Omental fat pad (tissue), 3 donors: ENCODE measurements at regions not wholly inside any gene's neighbourhood (a gene's known extent, or its start where the extent isn't known, plus 50 kb on each side); places are given as distances from the start of the nearest gene placed in this dataset.

ENCODE experiments used
- ATAC-seq: fragments of 150-250 bp; one replicate; pipeline ENCODE4 v1.9.1; 2016; ENCODE audit warnings: mild to moderate bottlenecking, moderate library complexity; ENCODE audit not compliant: low FRiP score
- DNase-seq: peaks from one replicate; pipeline ENCODE4 v3.0.0-alpha.2; 2019; ENCODE audit warnings: low spot score
- TF ChIP-seq, protein P1 (sequence below), 3 donors: fragments of 450-650 bp; IDR thresholded peaks; one replicate each; pipeline ENCODE4 v1.5.1; 2016 to 2017; ENCODE audit warnings: antibody characterized with exemption in 3 of 3, mild to moderate bottlenecking in 3 of 3, moderate library complexity in 2 of 3

DNA sequence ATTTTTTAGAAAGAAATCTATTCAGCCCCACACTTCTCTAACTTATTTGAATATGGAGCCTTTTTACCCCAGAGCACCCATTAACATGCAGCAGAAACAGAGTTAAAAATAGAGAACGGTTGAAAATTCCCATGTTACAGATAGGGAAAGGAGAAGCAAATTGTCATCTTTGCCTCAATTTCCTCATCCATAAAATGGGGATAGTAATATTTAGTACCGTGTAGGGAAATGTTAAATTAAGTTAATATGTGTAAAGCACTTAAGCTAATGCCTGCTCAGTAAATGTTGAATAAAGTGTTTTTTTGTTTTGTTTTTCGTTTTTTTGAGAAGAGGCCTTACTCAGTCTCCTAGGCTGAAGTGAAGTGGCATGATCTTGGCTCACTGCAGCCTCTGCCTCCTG lies 50.3 kb downstream of the NAV1 start:
- ATAC-seq: no peak

DNA sequence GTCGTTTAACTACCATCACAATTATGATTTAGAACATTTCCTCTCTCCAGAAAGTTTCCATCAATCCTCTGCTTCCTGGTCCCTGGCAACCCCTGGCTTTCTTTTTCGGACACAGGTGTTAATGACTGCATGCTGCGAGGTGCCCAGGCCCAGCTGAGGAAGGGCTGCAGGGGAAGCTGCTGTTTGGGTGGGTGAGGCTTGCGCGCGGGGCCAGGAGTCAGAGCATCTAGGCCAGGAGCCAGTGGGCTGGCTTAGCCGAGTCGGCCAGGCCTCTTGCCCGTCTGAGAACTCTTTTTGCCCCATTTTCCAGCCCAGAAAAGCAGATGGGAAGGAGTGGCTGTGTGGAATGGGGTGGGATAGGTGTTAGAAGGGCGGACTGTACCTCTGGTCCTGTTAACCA lies 51.5 kb downstream of the NAV1 start:
- TF ChIP-seq, protein P1, sequence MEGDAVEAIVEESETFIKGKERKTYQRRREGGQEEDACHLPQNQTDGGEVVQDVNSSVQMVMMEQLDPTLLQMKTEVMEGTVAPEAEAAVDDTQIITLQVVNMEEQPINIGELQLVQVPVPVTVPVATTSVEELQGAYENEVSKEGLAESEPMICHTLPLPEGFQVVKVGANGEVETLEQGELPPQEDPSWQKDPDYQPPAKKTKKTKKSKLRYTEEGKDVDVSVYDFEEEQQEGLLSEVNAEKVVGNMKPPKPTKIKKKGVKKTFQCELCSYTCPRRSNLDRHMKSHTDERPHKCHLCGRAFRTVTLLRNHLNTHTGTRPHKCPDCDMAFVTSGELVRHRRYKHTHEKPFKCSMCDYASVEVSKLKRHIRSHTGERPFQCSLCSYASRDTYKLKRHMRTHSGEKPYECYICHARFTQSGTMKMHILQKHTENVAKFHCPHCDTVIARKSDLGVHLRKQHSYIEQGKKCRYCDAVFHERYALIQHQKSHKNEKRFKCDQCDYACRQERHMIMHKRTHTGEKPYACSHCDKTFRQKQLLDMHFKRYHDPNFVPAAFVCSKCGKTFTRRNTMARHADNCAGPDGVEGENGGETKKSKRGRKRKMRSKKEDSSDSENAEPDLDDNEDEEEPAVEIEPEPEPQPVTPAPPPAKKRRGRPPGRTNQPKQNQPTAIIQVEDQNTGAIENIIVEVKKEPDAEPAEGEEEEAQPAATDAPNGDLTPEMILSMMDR (IDR thresholded peaks at IDR 0.05): no peak
- ATAC-seq (no peak), DNase-seq (no peak)

More for the DNA sequence above, 50.3 kb downstream of the NAV1 start:
- TF ChIP-seq, protein P1 (IDR thresholded peaks at IDR 0.05): no peak
- no peak for DNase-seq

DNA sequence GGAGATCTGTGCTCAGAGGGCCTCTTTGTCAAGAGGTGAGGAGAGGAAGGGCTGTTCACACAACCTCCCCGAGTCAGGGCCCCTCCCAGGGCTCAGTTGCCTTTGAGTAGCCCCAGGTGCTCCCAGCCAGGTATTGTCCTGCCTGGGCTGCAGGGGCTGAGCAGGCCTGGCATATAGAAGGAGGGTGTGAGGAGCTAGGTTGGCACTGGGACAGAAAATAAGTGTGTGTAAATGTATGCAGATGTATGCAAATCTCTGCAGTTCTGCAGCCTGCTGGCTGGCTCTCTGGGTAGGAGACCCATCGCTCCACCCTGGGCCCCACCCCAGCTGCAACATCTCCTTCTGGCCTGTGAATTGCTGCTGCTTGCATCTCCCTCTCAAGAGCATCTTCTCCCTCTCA lies 52.4 kb downstream of the NAV1 start:
- DNase-seq: peak; percentile 0
- TF ChIP-seq, protein P1 (IDR thresholded peaks at IDR 0.05): no peak
- no peak for ATAC-seq

DNA sequence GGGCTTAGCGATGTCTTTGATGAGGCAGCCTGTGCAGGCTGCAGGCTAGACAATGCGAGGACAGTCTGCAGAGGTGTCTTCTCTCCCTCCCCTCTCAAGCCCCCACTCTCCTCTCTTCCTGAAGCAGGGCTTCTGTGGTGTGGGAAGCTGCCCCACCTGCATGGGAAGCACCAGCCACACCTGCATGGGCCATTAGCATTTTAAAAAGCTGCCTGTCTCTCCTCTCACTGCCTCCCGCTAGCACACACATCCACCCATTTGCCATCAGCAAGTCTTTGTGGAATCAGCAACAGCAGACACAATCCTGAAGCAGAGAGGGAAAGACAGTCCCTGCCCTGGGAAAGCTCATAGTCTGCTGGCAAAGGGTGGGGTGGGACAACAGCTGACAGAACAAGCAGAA lies 53.1 kb downstream of the NAV1 start:
- TF ChIP-seq, protein P1 (IDR thresholded peaks at IDR 0.05): no peak
- DNase-seq (no peak), ATAC-seq (no peak)

DNA sequence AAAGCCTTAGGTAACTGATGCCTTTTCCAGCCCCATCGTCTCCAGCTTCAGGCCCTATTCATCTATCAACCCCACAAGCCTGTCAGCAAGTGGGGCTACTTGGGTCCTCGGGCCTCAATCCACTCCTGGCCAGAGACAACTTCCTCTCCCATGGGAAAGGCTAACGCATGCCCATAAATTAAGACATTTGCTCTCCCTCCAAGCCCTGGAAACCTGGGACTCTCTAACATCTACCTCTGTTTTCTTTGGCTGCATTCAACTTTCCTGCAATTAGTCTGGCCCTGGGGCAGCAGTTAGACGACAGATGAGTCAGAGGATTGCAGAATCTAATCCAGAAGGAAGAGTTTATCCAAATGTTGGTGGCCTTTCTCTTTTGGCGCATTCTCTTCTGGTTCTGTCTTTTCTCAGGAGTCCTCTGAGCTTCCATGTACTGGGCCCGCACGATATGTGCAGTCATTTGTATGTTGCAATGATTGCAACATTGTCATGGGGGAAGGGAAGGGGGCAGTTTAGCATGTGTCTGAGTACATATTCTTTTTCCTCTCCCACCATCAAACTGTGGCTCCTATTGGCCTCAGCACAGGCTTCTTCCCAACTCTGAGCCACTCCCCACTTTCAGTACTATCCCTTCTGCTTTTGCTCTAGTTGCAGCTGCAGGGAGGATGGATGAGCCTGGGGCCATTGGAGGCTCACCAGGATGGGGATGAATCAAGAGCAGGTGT lies 54.4 kb downstream of the NAV1 start:
- peak; percentile 63 for ATAC-seq
- TF ChIP-seq, protein P1 (IDR thresholded peaks at IDR 0.05): no peak
- DNase-seq: no peak

DNA sequence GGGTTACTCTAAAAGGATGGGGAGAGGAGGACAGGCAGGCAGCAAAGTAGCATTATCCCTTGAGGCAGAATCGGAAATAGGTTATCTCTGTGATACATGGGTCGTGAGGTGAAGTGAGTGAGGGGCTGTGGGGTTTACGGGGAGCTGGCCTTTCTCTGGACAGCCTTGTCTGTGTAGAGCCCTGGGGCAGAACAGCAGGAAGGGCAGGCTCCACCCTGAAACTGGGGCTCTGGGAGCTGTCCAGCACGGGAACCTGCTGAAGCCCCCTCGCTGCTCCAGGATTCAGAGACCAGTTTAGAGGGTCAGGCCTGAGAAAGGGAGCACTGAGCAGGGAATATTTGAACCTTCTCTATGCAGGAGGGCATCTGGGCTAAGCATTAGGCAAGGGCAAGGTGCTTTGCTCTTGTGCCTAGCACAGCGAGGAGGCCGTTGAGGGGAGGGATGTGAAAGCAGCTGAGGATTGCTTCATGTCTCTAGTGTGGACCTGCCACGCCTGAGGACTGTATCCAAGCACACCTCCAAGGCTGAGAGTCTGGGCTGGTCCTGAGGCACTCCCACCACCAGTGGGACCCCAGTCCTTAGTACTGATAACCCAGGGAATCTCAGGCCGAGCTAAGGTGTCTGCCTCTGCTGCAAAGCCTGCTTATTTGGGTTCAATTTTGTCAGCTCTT lies 55.8 kb downstream of the NAV1 start:
- TF ChIP-seq, protein P1 (IDR thresholded peaks at IDR 0.05): no peak
- no peak for ATAC-seq
- DNase-seq: no peak

DNA sequence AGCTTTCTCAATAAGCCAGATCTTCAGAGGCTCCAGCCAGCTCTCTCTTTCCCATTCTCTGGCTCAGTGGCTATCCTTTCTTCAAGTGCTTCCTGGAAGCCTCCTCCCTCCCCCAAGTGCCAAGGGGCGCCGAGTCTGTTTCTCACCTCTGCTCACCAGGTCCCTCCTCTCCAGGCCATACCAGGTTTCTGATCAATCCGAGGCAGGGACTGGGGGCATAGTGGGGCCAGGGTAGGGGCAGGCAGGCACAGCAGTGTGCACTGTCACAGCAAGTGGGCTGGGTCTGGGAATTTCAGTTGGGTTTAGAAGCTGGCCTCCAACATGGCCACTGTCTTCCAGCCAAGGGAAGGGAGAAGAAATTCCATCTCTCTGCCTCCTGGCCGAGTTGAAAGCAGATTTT lies 56.5 kb downstream of the NAV1 start:
- no peak for ATAC-seq
- TF ChIP-seq, protein P1 (IDR thresholded peaks at IDR 0.05): no peak
- no peak for DNase-seq
